Left lobe of liver (tissue), 2 donors: ENCODE measurements at regions not wholly inside any gene's neighbourhood (a gene's known extent, or its start where the extent isn't known, plus 50 kb on each side); places are given as distances from the start of the nearest gene placed in this dataset.
A peak's percentile ranks its signal among the peaks of the same experiment; 100 is the strongest.

Experiments
- ATAC-seq: fragments of 200-7000 bp; cut with Tn5 transposase; one replicate; pipeline ENCODE4 v1.9.1; 2020; ENCODE audit warnings: mild to moderate bottlenecking, moderate library complexity
- DNase-seq: peaks from one replicate; pipeline ENCODE4 v3.0.0-alpha.2; 2020; ENCODE audit warnings: low spot score
- donor health status: DM: no; HTN: no; CAD: no; lungs with moderate emphysema.
- donor health status: DM: no; HTN: yes; CAD: no.

- ATAC-seq: no peak
- no peak for DNase-seq
Observed at GRCh38 chr1:234990328-234990675, 138.3 kb downstream of the TOMM20 start.

- no peak for DNase-seq
- ATAC-seq: no peak
Observed at GRCh38 chr1:234989479-234990327, 138.9 kb downstream of the TOMM20 start.

GRCh38 chr1:234989019-234989418 is 139.6 kb downstream of the TOMM20 start:
- ATAC-seq: no peak
- DNase-seq: no peak

- no peak for ATAC-seq
- no peak for DNase-seq
Observed at GRCh38 chr1:234988536-234988935, 140.1 kb downstream of the TOMM20 start.

- ATAC-seq (no peak), DNase-seq (no peak)
Observed at GRCh38 chr1:234988155-234988517, 140.5 kb downstream of the TOMM20 start.

- DNase-seq (peak; percentile 93), ATAC-seq (peak; percentile 94)
Observed at GRCh38 chr1:234987415-234988154, 141.1 kb downstream of the TOMM20 start.

- DNase-seq (peak; percentile 51), ATAC-seq (peak; percentile 44)
Observed at GRCh38 chr1:234986750-234987414, 141.8 kb downstream of the TOMM20 start.

- no peak for ATAC-seq
- peak; percentile 43 for DNase-seq
Observed at GRCh38 chr1:234985516-234986294, 142.9 kb downstream of the TOMM20 start.

- ATAC-seq: no peak
- DNase-seq: no peak
Observed at GRCh38 chr1:234985007-234985370, 143.6 kb downstream of the TOMM20 start.

- no peak for ATAC-seq
- no peak for DNase-seq
Observed at GRCh38 chr1:234983564-234984238, 144.9 kb downstream of the TOMM20 start.

GRCh38 chr1:234981758-234982157 is 146.9 kb downstream of the TOMM20 start:
- no peak for DNase-seq
- ATAC-seq: no peak

- peak; percentile 61 for DNase-seq
- peak; percentile 20 for ATAC-seq
Observed at GRCh38 chr1:234980645-234981396, 147.8 kb downstream of the TOMM20 start.

GRCh38 chr1:234980291-234980644 is 148.4 kb downstream of the TOMM20 start:
- no peak for ATAC-seq
- DNase-seq: no peak

GRCh38 chr1:234979296-234980279 is 149.0 kb downstream of the TOMM20 start:
- ATAC-seq (no peak), DNase-seq (no peak)

GRCh38 chr1:234978397-234979295 is 150.0 kb downstream of the TOMM20 start:
- peak; percentile 92 for DNase-seq
- ATAC-seq: peak; percentile 54

- ATAC-seq (no peak), DNase-seq (no peak)
Observed at GRCh38 chr1:234977875-234978396, 150.7 kb downstream of the TOMM20 start.
